DOHH2 (cell line): ENCODE measurements at regions not wholly inside any gene's neighbourhood (a gene's known extent, or its start where the extent isn't known, plus 50 kb on each side); places are given as distances from the start of the nearest gene placed in this dataset.

Experiments
- CTCF ChIP-seq: fragments of 200-600 bp; sonication (generic); IDR thresholded peaks from one replicate; pipeline ENCODE4 v1.5.1; 2014; ENCODE audit warnings: antibody characterized with exemption, mild to moderate bottlenecking, low read depth, low read length; ENCODE audit not compliant: poor library complexity, severe bottlenecking
- EZH2phosphoT487 ChIP-seq: fragments of 200-600 bp; sonication (generic); IDR thresholded peaks from 2 replicates; pipeline ENCODE4 v1.6.1; 2017; ENCODE audit warnings: borderline replicate concordance, mild to moderate bottlenecking, antibody characterized with exemption, low read length, moderate library complexity, mixed read lengths

GRCh38 chr2:182634386-182634785 lies 81.7 kb upstream of the DNAJC10 start:
- TF ChIP-seq CTCF: no peak
- no peak for TF ChIP-seq EZH2phosphoT487
